ENCODE measurements at regions not wholly inside any gene's neighbourhood (a gene's known extent, or its start where the extent isn't known, plus 50 kb on each side); places are given as distances from the start of the nearest gene placed in this dataset.

DNA sequence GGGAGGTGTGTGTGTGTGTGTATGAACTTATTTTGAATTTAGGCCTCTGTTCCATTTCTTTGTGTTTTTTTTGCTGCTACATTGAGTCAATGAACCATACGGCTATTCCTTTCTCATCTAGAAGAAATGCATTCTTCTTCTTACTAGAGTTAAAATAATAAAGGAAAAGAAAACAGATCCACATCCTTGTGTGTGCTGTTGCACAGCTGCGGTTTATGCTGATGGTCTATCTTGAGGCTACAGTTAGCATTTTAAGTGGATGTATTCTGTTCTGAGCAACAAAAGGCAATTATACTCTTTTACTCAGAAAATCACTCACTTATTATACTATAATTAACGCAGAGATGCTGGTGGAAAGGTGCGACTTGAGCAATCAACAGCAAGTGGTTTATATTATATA lies 615.0 kb upstream of the MBL2 start:
- no peak for ATAC-seq
- Histone ChIP-seq H3K9me3 (no peaks in the 10 kb centered on the region), H3K4me1 (no peaks in the 10 kb centered on the region), H3K4me3 (no peak overlapping the region), H3K27ac (no peak overlapping the region), H3K36me3 (no peaks in the 10 kb centered on the region), H3K27me3 (no peaks in the 10 kb centered on the region)
- DNase-seq: no peak
- intact Hi-C loops (cut with DNase I): no loop called here
- TF ChIP-seq, protein P1, sequence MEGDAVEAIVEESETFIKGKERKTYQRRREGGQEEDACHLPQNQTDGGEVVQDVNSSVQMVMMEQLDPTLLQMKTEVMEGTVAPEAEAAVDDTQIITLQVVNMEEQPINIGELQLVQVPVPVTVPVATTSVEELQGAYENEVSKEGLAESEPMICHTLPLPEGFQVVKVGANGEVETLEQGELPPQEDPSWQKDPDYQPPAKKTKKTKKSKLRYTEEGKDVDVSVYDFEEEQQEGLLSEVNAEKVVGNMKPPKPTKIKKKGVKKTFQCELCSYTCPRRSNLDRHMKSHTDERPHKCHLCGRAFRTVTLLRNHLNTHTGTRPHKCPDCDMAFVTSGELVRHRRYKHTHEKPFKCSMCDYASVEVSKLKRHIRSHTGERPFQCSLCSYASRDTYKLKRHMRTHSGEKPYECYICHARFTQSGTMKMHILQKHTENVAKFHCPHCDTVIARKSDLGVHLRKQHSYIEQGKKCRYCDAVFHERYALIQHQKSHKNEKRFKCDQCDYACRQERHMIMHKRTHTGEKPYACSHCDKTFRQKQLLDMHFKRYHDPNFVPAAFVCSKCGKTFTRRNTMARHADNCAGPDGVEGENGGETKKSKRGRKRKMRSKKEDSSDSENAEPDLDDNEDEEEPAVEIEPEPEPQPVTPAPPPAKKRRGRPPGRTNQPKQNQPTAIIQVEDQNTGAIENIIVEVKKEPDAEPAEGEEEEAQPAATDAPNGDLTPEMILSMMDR (IDR thresholded peaks at IDR 0.05): no peak

DNA sequence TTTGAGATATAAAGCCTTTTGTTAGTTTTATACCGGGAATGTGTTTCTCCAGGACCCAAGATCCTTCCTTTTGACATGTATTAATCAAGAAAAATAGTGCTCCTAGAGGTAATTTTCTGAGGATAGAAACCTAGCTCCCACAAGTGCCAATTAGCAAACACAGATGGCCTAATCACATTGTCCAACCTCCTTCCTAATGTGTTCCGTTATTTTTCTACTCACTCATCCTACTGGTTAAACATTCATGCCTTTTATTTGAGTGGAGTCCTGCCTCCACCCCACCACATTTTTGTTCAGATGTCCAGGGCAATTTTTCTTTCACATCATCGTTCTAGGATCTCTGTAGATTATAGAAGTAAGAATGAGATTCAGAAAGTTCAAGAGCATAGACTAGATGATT lies 610.0 kb upstream of the MBL2 start:
- Histone ChIP-seq H3K4me3 (no peak overlapping the region), H3K36me3 (no peaks in the 10 kb centered on the region), H3K9me3 (no peaks in the 10 kb centered on the region), H3K4me1 (no peaks in the 10 kb centered on the region), H3K27ac (no peak overlapping the region), H3K27me3 (no peaks in the 10 kb centered on the region)
- ATAC-seq (no peak), DNase-seq (no peak)
- TF ChIP-seq, protein P1 (IDR thresholded peaks at IDR 0.05): no peak
- intact Hi-C loops (cut with DNase I): no loop called here

DNA sequence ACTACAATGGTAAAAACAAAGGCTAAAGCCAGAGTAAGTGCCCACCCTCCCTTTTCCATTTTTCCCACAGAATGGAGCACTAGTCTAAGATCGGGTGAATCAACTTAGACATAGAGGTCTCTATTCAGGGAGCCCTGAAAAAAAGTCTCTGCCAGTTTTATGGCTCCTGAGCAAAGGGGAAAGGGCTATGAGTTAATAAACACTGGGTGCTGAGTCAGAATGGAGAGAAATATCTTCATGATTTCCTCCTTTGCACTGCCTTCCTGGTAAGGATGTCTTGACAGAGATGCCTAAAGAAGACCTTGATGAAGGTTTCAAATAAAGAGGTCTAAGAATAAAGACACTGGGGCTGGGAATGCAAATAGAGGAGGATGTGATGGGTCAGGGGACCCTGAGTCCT lies 607.4 kb upstream of the MBL2 start:
- TF ChIP-seq, protein P1 (IDR thresholded peaks at IDR 0.05): no peak
- DNase-seq (no peak), ATAC-seq (no peak)
- Histone ChIP-seq H3K27ac (no peak overlapping the region), H3K36me3 (no peaks in the 10 kb centered on the region), H3K9me3 (peaks cover 0 to 7% of the 10 kb centered on the region in 2 donors), H3K27me3 (no peaks in the 10 kb centered on the region), H3K4me3 (no peak overlapping the region), H3K4me1 (no peaks in the 10 kb centered on the region)
- intact Hi-C loops (cut with DNase I): no loop called here

GRCh38 chr10:53370347-53370746 lies 597.8 kb upstream of the MBL2 start:
- Histone ChIP-seq H3K4me3 (no peak overlapping the region), H3K9me3 (peaks cover 0 to 15% of the 10 kb centered on the region in 2 donors), H3K36me3 (no peaks in the 10 kb centered on the region), H3K27ac (no peak overlapping the region), H3K27me3 (no peaks in the 10 kb centered on the region), H3K4me1 (no peaks in the 10 kb centered on the region)
- intact Hi-C loops (cut with DNase I): no loop called here
- ATAC-seq: no peak
- no peak for DNase-seq
- TF ChIP-seq, protein P1 (IDR thresholded peaks at IDR 0.05): no peak

- no peaks in the 10 kb centered on the region for H3K36me3 ChIP-seq
- H3K27ac ChIP-seq: no peak overlapping the region
- ATAC-seq: no peak
- TF ChIP-seq, protein P1 (IDR thresholded peaks at IDR 0.05): no peak
- no peak overlapping the region for H3K4me3 ChIP-seq
- intact Hi-C loops (cut with DNase I): no loop called here
- peaks cover 0 to 8% of the 10 kb centered on the region in 2 donors for H3K9me3 ChIP-seq
- no peak for DNase-seq
- no peaks in the 10 kb centered on the region for H3K27me3 ChIP-seq
- no peaks in the 10 kb centered on the region for H3K4me1 ChIP-seq
Observed at GRCh38 chr10:53361936-53362335, 589.4 kb upstream of the MBL2 start.

Measured in left lung (tissue), 4 donors.